H9 (cell line): ENCODE measurements at regions not wholly inside any gene's neighbourhood (a gene's known extent, or its start where the extent isn't known, plus 50 kb on each side); places are given as distances from the start of the nearest gene placed in this dataset.

Experiments
- DNase-seq: peaks from one replicate; pipeline ENCODE4 v3.0.0-alpha.2; 2017
- H2AFZ ChIP-seq: one replicate; pipeline ENCODE4 v1.6.1; 2013; ENCODE audit warnings: mild to moderate bottlenecking, low read length, control low read depth, moderate library complexity
- H2AK5ac ChIP-seq: 2 replicates; pipeline ENCODE4 v1.6.1; 2013; ENCODE audit warnings: low read length, control low read depth, mixed read lengths; ENCODE audit not compliant: insufficient read length
- H2BK120ac ChIP-seq: one replicate; pipeline ENCODE4 v1.6.1; 2013; ENCODE audit warnings: low read depth, mild to moderate bottlenecking, low read length, control low read depth, inconsistent platforms; ENCODE audit not compliant: poor library complexity, severe bottlenecking
- H2BK12ac ChIP-seq: 2 replicates; pipeline ENCODE4 v1.6.1; 2013; ENCODE audit warnings: low read length, control low read depth, mixed read lengths, low read depth; ENCODE audit not compliant: insufficient read length
- H2BK15ac ChIP-seq: 2 replicates; pipeline ENCODE4 v1.6.1; 2013; ENCODE audit warnings: low read depth, low read length, control low read depth
- H2BK20ac ChIP-seq: one replicate; pipeline ENCODE4 v1.6.1; 2013; ENCODE audit warnings: low read depth, mild to moderate bottlenecking, low read length, control low read depth, inconsistent platforms; ENCODE audit not compliant: poor library complexity, severe bottlenecking
- H2BK5ac ChIP-seq: 2 replicates; pipeline ENCODE4 v1.6.1; 2013; ENCODE audit warnings: low read length, control low read depth, mixed read lengths; ENCODE audit not compliant: insufficient read length
- H3K14ac ChIP-seq: 2 replicates; pipeline ENCODE4 v1.6.1; 2013; ENCODE audit warnings: low read length, control low read depth; ENCODE audit not compliant: insufficient read depth
- H3K18ac ChIP-seq: 2 replicates; pipeline ENCODE4 v1.6.1; 2013; ENCODE audit warnings: low read depth, mild to moderate bottlenecking, mixed read lengths, low read length, control low read depth; ENCODE audit not compliant: insufficient read length
- H3K23ac ChIP-seq: 2 replicates; pipeline ENCODE4 v1.6.1; 2013; ENCODE audit warnings: low read length, control low read depth, mixed read lengths, low read depth; ENCODE audit not compliant: insufficient read length
- H3K23me2 ChIP-seq: 2 replicates; pipeline ENCODE4 v1.6.1; 2013; ENCODE audit warnings: low read depth, mild to moderate bottlenecking, mixed read lengths, low read length, control low read depth; ENCODE audit not compliant: insufficient read length, poor library complexity, severe bottlenecking
- H3K27ac ChIP-seq: 2 replicates; pipeline ENCODE4 v1.5.1; 2013; ENCODE audit warnings: low read length, control low read depth, mixed read lengths, low read depth; ENCODE audit not compliant: insufficient read length
- H3K27me3 ChIP-seq: 2 replicates; pipeline ENCODE4 v1.6.1; 2013; ENCODE audit warnings: low read length, control low read depth, inconsistent platforms; ENCODE audit not compliant: insufficient read depth
- H3K4ac ChIP-seq: 2 replicates; pipeline ENCODE4 v1.6.1; 2013; ENCODE audit warnings: low read depth, mild to moderate bottlenecking, control low read depth, inconsistent platforms, low read length, moderate library complexity
- H3K4me1 ChIP-seq: 2 replicates; pipeline ENCODE4 v1.6.1; 2013; ENCODE audit warnings: low read length, control low read depth, inconsistent platforms; ENCODE audit not compliant: insufficient read depth
- H3K4me2 ChIP-seq: 2 replicates; pipeline ENCODE4 v1.6.1; 2013; ENCODE audit warnings: low read length, control low read depth, mixed read lengths; ENCODE audit not compliant: insufficient read length, insufficient read depth
- H3K56ac ChIP-seq: 2 replicates; pipeline ENCODE4 v1.6.1; 2013; ENCODE audit warnings: low read depth, mild to moderate bottlenecking, mixed read lengths, low read length, control low read depth; ENCODE audit not compliant: insufficient read length
- H3K79me1 ChIP-seq: 2 replicates; pipeline ENCODE4 v1.6.1; 2013; ENCODE audit warnings: low read depth, mild to moderate bottlenecking, moderate library complexity, low read length, control low read depth, inconsistent platforms; ENCODE audit not compliant: insufficient read depth, poor library complexity, severe bottlenecking
- H3K79me2 ChIP-seq: 2 replicates; pipeline ENCODE4 v1.6.1; 2013; ENCODE audit warnings: low read length, control low read depth, inconsistent platforms; ENCODE audit not compliant: insufficient read depth
- H3K9ac ChIP-seq: 2 replicates; pipeline ENCODE4 v1.6.1; 2013; ENCODE audit warnings: low read length, control low read depth, mixed read lengths; ENCODE audit not compliant: insufficient read length; ENCODE audit errors: extremely low read depth
- H3K9me3 ChIP-seq: one replicate; pipeline ENCODE4 v1.6.1; 2013; ENCODE audit warnings: low read depth, low read length, inconsistent platforms; ENCODE audit not compliant: control insufficient read depth
- H3T11ph ChIP-seq: one replicate; pipeline ENCODE4 v1.6.1; 2013; ENCODE audit warnings: mild to moderate bottlenecking, low read length, control low read depth, inconsistent platforms
- H4K20me1 ChIP-seq: one replicate; pipeline ENCODE4 v1.6.1; 2013; ENCODE audit not compliant: control insufficient read depth, insufficient read length, insufficient read depth
- H4K5ac ChIP-seq: 2 replicates; pipeline ENCODE4 v1.6.1; 2013; ENCODE audit warnings: low read depth, mild to moderate bottlenecking, mixed read lengths, low read length, control low read depth; ENCODE audit not compliant: insufficient read length
- H4K8ac ChIP-seq: replicated peaks from 2 replicates; pipeline ENCODE4 v1.6.1; 2013; ENCODE audit warnings: low read length, control low read depth, mixed read lengths, low read depth; ENCODE audit not compliant: insufficient read length
- H4K91ac ChIP-seq: 2 replicates; pipeline ENCODE4 v1.6.1; 2013; ENCODE audit warnings: low read depth, mild to moderate bottlenecking, moderate library complexity, mixed read lengths, low read length, control low read depth; ENCODE audit not compliant: insufficient read length
- H3K27ac Mint-ChIP-seq, 3 experiments: 2 replicates in 2 of 3; 3 replicates in 1 of 3; pipeline ENCODE4 v1.8.0; 2020 to 2021; ENCODE audit warnings: mixed read lengths in 3 of 3, mild to moderate bottlenecking in 1 of 3, moderate library complexity in 1 of 3
- H3K27me3 Mint-ChIP-seq: 2 replicates; pipeline ENCODE4 v1.8.0; 2021; ENCODE audit warnings: low read depth, mild to moderate bottlenecking, moderate library complexity, mixed read lengths
- H3K36me3 Mint-ChIP-seq, 3 experiments: 2 replicates in 2 of 3; 3 replicates in 1 of 3; pipeline ENCODE4 v1.8.0; 2020 to 2021; ENCODE audit warnings: low read depth in 3 of 3, mixed read lengths in 3 of 3; ENCODE audit not compliant: insufficient read depth in 1 of 3
- H3K4me1 Mint-ChIP-seq, 2 experiments: 2 replicates each; pipeline ENCODE4 v1.8.0; 2020; ENCODE audit warnings: mixed read lengths in 2 of 2
- H3K4me3 Mint-ChIP-seq, 2 experiments: 2 replicates in 1 of 2; 3 replicates in 1 of 2; pipeline ENCODE4 v1.8.0; 2020 to 2021; ENCODE audit warnings: mild to moderate bottlenecking in 2 of 2, mixed read lengths in 2 of 2, moderate library complexity in 1 of 2
- H3K9me3 Mint-ChIP-seq, 2 experiments: 2 replicates in 1 of 2; 3 replicates in 1 of 2; pipeline ENCODE4 v1.8.0; 2020; ENCODE audit warnings: mild to moderate bottlenecking in 2 of 2, mixed read lengths in 2 of 2, moderate library complexity in 1 of 2
- CTCF ChIP-seq: fragments of 200-600 bp; sonication (generic); conservative IDR thresholded peaks from 3 replicates; pipeline ENCODE4 v1.8.0; 2021; ENCODE audit warnings: antibody characterized with exemption, mild to moderate bottlenecking
- WGBS: extraction: QIAGEN DNeasy Blood & Tissue Kit; methylation state at CpG from one replicate; pipeline ENCODE4 v1.1.7; 2013; ENCODE audit warnings: missing lambda C conversion rate, low lambda C conversion rate, mixed read lengths; ENCODE audit not compliant: insufficient read length; ENCODE audit errors: extremely low coverage; 5-methylcytosine and 5-hydroxymethylcytosine counted together

DNA sequence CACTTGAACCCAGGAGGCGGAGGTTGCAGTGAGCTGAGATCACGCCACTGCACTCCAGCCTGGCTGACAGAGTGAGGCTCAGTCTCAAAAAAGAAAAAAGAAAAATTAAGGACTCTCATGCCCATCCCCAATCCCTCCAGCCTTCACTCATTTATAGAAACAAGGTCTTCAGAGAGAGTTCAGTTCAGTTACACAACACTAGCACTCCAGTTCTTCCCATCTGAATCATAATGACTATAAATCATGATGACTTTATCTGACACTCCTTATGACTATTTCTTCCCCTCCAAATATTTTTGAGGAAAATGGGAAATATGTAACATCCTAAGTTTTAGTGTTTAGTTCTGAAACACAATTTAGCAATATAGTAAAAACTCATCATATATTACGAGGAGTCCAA is 107.4 kb upstream of the LSM8 start:
- no peak overlapping the region for H3K27ac ChIP-seq
- no peak for TF ChIP-seq CTCF
- peaks cover 3% of the 10 kb centered on the region in 2 experiments; a peak in 2 of 4 replicates for H3K4me1 Mint-ChIP-seq
- no peak overlapping the region for H3T11ph ChIP-seq
- H3K36me3 Mint-ChIP-seq, result no peaks in the 10 kb centered on the region
- H3K27me3 Mint-ChIP-seq, result no peaks in the 10 kb centered on the region
- no peak overlapping the region for H2BK15ac ChIP-seq
- H3K79me2 ChIP-seq, result no peaks in the 10 kb centered on the region
- WGBS, result no CpG with 5 or more reads among the region's 3 CpGs
- H3K23me2 ChIP-seq, result no peaks in the 10 kb centered on the region
- H3K56ac ChIP-seq, result no peak overlapping the region
- no peak overlapping the region for H3K14ac ChIP-seq
- no peak overlapping the region for H2AFZ ChIP-seq
- DNase-seq, result no peak
- H4K8ac ChIP-seq, result no peak overlapping the region
- H3K79me1 ChIP-seq, result no peaks in the 10 kb centered on the region
- no peak overlapping the region for H2BK5ac ChIP-seq
- H2AK5ac ChIP-seq, result no peak overlapping the region
- no peak overlapping the region for H3K18ac ChIP-seq
- no peaks in the 10 kb centered on the region for H3K27me3 ChIP-seq
- no peaks in the 10 kb centered on the region for H3K9me3 ChIP-seq
- no peak overlapping the region for H2BK120ac ChIP-seq
- no peak overlapping the region for H3K23ac ChIP-seq
- no peak overlapping the region for H3K4ac ChIP-seq
- no peak overlapping the region for H3K4me2 ChIP-seq
- H3K4me3 Mint-ChIP-seq, result no peak overlapping the region
- no peaks in the 10 kb centered on the region for H3K4me1 ChIP-seq
- H3K9me3 Mint-ChIP-seq, result no peaks in the 10 kb centered on the region
- H4K91ac ChIP-seq, result no peak overlapping the region
- H4K20me1 ChIP-seq, result no peaks in the 10 kb centered on the region
- H3K27ac Mint-ChIP-seq, result no peak overlapping the region
- no peak overlapping the region for H2BK12ac ChIP-seq
- H4K5ac ChIP-seq, result no peak overlapping the region
- H3K9ac ChIP-seq, result no peak overlapping the region
- no peak overlapping the region for H2BK20ac ChIP-seq
